GM12878 (cell line): ENCODE measurements at regions not wholly inside any gene's neighbourhood (a gene's known extent, or its start where the extent isn't known, plus 50 kb on each side); places are given as distances from the start of the nearest gene placed in this dataset.

Experiments
- ASH2L ChIP-seq: fragments of 300-600, 200-600 bp; sonication (generic); IDR thresholded peaks from 2 replicates; pipeline ENCODE4 v1.6.1; 2017; ENCODE audit warnings: low read depth, mild to moderate bottlenecking, borderline replicate concordance
- EP300 ChIP-seq, 2 experiments: fragments of 150-350 bp in 1 of 2; IDR thresholded peaks; 2 replicates each; pipeline ENCODE4 v1.6.1; 2011 to 2012; ENCODE audit warnings: low read depth in 2 of 2, low read length in 2 of 2, borderline replicate concordance in 1 of 2, improper control_type of control experiment in 1 of 2, inconsistent platforms in 1 of 2; ENCODE audit not compliant: control insufficient read depth in 1 of 2
- HCFC1 ChIP-seq: fragments of 150-350 bp; IDR thresholded peaks from 2 replicates; pipeline ENCODE4 v1.6.1; 2014; ENCODE audit warnings: low read length
- POLR2AphosphoS2 ChIP-seq: IDR thresholded peaks from 2 replicates; pipeline ENCODE4 v1.6.1; 2011; ENCODE audit warnings: low read depth, mild to moderate bottlenecking, low read length, improper control_type of control experiment, moderate library complexity
- POLR2AphosphoS5 ChIP-seq: IDR thresholded peaks from 2 replicates; pipeline ENCODE4 v1.6.1; 2011; ENCODE audit warnings: mild to moderate bottlenecking, low read length, inconsistent platforms
- SMARCA5 ChIP-seq: fragments of 450-650 bp; IDR thresholded peaks from 2 replicates; pipeline ENCODE4 v1.6.1; 2017; ENCODE audit warnings: mild to moderate bottlenecking
- SMC3 ChIP-seq: IDR thresholded peaks from 2 replicates; pipeline ENCODE4 v1.6.1; 2011; ENCODE audit warnings: low read length, improper control_type of control experiment, borderline replicate concordance
- TAF1 ChIP-seq: IDR thresholded peaks from 2 replicates; pipeline ENCODE4 v1.6.1; 2011; ENCODE audit warnings: mild to moderate bottlenecking, low read depth, low read length, borderline replicate concordance
- TF ChIP-seq, protein P1 (sequence below), 3 experiments: IDR thresholded peaks in 2 of 3; conservative IDR thresholded peaks in 1 of 3; 2 replicates each; pipeline ENCODE4 v1.5.1; 2011; ENCODE audit warnings: low read depth in 3 of 3, low read length in 3 of 3, mild to moderate bottlenecking in 3 of 3, control low read depth in 2 of 3, moderate library complexity in 2 of 3, inconsistent platforms in 1 of 3, mixed read lengths in 1 of 3; ENCODE audit not compliant: control insufficient read depth in 2 of 3, insufficient read depth in 1 of 3; ENCODE audit errors: extremely low read depth in 1 of 3
- TF ChIP-seq, protein P2 (sequence below): fragments of 150-350 bp; IDR thresholded peaks from 2 replicates; pipeline ENCODE4 v1.6.1; 2014; ENCODE audit warnings: mild to moderate bottlenecking, low read depth, low read length
- TF ChIP-seq, protein P3 (sequence below): IDR thresholded peaks from 2 replicates; pipeline ENCODE4 v1.6.1; 2011; ENCODE audit warnings: low read depth, low read length, improper control_type of control experiment, borderline replicate concordance
- TF ChIP-seq, protein P4 (sequence below): IDR thresholded peaks from 2 replicates; pipeline ENCODE4 v1.6.1; 2011; ENCODE audit warnings: low read depth, mild to moderate bottlenecking, low read length, moderate library complexity, borderline replicate concordance; ENCODE audit errors: extremely low read depth

DNA sequence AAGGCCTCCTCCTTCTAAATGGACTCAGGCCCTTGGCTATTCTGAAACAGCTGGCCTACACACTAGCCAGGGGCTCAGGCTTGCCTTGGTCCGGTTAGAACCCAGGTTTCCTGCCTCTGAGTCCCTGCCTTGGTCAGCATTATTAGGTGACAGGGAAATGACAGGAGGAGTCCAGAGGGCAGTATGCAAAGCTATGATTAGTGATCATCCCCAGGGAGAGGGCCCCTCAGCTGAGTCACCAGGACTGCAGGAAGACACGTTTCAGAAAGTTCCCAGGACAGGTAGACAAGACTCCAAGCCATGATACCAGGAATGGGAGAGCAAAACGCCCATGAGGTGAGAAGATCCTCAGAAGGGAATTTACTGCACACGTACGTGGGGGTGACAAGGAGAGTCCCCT is 301.1 kb upstream of the COBL start:
- TF ChIP-seq, protein P1, sequence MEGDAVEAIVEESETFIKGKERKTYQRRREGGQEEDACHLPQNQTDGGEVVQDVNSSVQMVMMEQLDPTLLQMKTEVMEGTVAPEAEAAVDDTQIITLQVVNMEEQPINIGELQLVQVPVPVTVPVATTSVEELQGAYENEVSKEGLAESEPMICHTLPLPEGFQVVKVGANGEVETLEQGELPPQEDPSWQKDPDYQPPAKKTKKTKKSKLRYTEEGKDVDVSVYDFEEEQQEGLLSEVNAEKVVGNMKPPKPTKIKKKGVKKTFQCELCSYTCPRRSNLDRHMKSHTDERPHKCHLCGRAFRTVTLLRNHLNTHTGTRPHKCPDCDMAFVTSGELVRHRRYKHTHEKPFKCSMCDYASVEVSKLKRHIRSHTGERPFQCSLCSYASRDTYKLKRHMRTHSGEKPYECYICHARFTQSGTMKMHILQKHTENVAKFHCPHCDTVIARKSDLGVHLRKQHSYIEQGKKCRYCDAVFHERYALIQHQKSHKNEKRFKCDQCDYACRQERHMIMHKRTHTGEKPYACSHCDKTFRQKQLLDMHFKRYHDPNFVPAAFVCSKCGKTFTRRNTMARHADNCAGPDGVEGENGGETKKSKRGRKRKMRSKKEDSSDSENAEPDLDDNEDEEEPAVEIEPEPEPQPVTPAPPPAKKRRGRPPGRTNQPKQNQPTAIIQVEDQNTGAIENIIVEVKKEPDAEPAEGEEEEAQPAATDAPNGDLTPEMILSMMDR (IDR thresholded peaks at IDR 0.05 in 2 of 3, conservative IDR thresholded peaks at IDR 0.05 in 1 of 3; ENCODE audit: control insufficient read depth in 2 of 3, extremely low read depth in 1 of 3, insufficient read depth in 1 of 3, low read depth in 3 of 3, low read length in 3 of 3) = no peak
- TF ChIP-seq, protein P2, sequence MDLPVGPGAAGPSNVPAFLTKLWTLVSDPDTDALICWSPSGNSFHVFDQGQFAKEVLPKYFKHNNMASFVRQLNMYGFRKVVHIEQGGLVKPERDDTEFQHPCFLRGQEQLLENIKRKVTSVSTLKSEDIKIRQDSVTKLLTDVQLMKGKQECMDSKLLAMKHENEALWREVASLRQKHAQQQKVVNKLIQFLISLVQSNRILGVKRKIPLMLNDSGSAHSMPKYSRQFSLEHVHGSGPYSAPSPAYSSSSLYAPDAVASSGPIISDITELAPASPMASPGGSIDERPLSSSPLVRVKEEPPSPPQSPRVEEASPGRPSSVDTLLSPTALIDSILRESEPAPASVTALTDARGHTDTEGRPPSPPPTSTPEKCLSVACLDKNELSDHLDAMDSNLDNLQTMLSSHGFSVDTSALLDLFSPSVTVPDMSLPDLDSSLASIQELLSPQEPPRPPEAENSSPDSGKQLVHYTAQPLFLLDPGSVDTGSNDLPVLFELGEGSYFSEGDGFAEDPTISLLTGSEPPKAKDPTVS = no peak
- TF ChIP-seq HCFC1 (no peak), TAF1 (no peak), POLR2AphosphoS2 (no peak), ASH2L (no peak), SMC3 (no peak), POLR2AphosphoS5 (no peak), SMARCA5 (no peak), EP300 (IDR thresholded peaks at IDR 0.05; ENCODE audit: borderline replicate concordance in 1 of 2, control insufficient read depth in 1 of 2, low read depth in 2 of 2, low read length in 2 of 2) (no peak)
- TF ChIP-seq, protein P3, sequence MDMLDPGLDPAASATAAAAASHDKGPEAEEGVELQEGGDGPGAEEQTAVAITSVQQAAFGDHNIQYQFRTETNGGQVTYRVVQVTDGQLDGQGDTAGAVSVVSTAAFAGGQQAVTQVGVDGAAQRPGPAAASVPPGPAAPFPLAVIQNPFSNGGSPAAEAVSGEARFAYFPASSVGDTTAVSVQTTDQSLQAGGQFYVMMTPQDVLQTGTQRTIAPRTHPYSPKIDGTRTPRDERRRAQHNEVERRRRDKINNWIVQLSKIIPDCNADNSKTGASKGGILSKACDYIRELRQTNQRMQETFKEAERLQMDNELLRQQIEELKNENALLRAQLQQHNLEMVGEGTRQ = no peak
- TF ChIP-seq, protein P4, sequence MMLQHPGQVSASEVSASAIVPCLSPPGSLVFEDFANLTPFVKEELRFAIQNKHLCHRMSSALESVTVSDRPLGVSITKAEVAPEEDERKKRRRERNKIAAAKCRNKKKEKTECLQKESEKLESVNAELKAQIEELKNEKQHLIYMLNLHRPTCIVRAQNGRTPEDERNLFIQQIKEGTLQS = no peak
